Activated CD4-positive, alpha-beta T cell treated with anti-CD3 and anti-CD28 coated beads, Interleukin-2, amount 50 U/mL, for 48 hours (primary cell): ENCODE measurements at regions not wholly inside any gene's neighbourhood (a gene's known extent, or its start where the extent isn't known, plus 50 kb on each side); places are given as distances from the start of the nearest gene placed in this dataset.
"Not testable (repeated sequence)": the region's sequence is repeated elsewhere in the genome, so short reads cannot be mapped to it uniquely, and the experiment has no call there.

Source experiments
- DNase-seq, 2 experiments: peaks; one replicate each; pipeline ENCODE4 v3.0.0-alpha.2; 2020

DNA sequence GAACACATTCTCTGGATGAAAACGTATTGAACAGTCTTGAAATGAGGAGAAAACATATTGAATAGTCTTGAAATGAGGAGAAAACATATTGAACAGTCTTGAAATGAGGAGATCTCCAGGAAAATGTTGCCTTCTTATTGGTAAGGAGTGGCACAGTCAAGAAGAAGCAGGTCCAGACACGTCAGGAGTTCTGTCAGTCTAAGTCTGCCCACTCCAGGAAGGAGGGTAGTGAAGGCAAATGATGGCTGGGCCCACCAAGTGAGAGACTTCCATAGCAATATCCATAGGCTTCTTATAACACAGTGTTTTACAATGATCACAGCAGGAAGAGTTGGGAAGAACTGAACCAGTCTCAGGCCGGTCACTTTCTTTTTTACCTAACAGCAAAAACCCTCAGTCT lies 316.2 kb downstream of the ETAA1 start:
- no peak for DNase-seq

DNA sequence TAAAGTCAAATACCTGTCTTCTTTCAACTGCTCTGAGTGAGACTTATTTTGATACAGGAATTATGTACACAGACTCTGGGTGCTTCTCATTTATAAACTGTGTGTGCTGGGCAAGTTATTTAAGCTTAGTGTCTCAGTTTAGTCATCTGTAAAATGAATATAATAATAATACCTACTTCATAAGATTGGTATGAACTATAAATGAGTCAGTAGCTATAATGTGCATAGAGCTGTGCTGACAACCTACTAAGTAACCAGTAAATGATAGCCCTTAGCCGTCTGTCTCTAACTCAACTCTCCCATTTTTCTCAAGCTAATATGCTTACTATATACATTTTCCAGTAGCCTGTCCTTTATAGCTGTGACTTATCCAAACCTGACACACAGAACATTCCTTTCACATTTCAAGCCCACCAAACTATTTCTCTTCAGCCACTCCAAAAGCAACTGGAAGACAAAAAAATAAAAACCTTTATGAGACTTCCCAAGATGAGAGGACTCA lies 319.8 kb downstream of the ETAA1 start:
- DNase-seq = no peak

DNA sequence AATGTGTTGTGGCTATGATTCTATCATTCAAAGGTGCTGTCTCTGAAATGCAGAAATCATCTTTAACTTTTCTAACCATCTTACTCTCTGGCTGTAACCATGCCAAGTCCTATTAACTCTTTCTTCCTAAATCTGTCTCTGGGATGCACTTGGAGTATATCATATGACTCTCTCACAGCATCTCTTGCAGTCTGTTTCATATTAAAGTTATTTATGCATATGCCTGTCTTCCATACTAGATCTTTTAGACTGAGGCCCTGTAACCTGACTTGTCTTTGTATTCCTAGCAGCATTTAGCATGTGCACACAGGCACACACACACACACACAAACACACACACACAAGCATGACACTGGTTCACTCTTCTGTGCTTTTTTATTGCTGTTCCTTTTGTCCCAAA lies 320.6 kb downstream of the ETAA1 start:
- DNase-seq = no peak

DNA sequence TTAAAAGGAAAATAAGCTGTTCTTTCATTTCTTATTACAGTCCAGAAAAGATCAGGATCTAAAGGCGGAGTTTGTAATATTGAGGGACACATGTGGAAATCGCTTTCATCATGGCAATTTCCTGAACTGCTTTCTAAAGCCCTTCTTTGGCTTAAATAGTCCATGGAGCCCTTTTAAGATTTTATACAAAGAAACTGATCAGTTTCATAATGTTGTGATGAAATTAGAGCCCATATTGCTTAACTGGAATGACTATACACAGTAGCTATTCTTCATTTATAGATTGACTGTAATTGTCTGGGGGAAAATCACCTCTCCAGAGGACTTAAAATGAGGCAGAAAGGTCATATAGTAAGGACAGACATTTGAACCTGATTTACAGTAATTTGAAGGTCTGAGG lies 322.2 kb downstream of the ETAA1 start:
- no peak for DNase-seq

DNA sequence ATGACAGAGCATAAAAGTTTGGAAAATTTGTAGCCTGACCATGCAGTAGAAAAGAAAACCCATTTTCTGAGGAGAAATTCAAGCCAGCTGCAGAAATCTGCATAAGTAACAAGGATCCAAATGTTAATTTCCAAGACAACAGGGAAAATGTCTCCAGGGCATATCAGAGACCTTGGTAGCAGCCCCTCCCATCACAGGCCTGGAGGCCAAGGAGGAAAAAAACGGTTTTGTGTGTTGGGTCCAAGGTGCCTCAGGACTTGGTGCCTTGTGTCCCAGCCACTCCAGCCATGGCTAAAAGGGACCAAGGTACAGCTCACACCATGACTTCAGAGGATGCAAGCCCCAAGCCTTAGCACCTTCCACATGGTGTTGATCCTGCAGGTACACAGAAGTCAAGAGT lies 324.4 kb downstream of the ETAA1 start:
- no peak for DNase-seq

DNA sequence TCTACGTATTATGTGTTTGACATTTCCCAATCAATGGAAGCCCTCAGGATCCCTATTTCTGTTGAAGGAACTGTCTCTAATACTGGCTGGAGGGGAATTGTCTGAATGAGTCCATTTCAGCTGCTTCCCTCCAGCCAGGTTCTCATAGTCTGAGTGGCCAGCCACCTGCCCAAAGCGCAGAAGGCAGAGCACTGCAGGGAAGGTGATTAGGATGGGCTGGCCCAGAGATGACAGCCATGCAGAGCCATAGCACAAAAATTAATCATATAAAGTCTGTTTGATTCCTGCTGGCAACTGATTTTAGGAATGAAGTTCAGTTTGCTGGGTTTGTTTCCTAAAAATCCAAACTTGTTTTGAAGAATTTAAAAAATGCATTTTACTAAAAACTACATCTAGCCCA lies 327.1 kb downstream of the ETAA1 start:
- DNase-seq = no peak

DNA sequence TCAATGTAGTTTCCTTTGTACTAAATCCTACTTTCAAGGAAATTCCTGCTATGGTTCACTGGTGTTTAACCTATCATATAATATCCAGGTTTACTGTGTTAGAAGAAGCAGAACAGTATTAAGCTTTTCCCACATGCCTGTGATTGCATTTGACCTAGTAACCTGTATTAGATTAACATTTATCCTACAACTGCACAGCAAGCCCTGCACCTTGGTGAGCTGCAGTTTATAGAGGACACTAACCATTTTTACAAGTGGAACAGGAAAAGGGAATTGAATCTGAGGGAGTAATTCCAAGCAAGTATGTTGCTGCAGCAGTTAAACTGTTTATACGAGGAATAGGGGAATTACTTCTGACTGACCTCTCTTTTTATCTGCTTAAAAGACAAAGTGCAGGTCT lies 328.6 kb downstream of the ETAA1 start:
- no peak for DNase-seq

DNA sequence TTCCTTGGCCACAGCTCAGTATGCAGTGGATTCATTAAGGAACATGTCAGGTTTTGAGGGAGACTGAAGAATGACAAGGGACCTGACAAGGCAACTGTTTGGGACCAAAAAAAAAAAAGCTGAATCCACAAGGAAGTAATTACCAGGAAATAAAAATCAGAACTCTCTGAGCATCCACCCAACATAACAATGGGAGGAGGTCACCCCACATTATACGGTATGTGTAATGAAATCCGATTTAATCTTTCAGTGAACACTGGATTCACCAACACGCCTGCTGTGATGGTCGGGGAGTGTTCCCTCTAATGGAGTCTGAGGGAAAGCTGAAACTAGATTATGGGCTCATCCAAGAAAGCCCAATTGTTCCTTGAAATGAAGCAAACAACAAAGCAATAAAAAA lies 329.3 kb downstream of the ETAA1 start:
- DNase-seq = no peak

DNA sequence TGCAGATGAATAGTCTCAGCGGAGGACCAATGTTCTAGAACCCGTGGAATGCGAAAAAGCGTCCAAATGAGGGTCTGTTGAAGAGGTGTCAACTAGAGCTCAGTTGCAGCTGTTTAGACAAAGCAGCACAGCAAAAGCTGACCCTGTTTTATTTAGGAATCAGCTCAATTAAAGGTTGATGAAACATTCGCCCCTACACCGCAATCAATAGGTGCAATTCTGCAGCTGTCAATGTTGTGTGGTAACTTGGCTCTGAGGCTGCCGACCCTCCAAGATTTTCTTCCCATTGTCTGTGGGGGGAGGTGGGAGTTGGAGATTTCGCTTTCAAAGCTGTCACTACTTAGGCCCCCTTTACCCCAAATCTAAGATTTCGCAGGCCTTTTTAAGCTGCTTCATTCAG lies 330.0 kb downstream of the ETAA1 start:
- DNase-seq = no peak

DNA sequence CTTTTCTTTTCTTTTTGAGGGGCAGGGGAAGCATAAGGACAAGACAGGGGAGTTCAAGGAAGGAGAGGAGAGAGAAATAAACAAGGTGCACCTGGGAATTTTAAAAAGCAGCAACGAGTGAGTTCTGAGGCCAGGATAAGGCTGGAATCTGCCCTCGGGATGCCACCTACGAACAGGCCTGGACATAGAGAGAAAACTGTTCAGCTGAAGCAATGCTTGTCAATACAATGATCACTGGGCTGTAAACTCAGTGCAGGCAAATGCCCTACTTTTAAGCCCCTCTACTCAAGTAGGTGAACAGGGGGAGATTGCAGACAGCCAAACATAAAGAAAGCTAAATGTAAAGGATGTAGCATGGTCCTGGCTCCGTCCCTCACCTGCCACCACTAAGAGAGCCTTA lies 330.5 kb downstream of the ETAA1 start:
- DNase-seq = no peak

DNA sequence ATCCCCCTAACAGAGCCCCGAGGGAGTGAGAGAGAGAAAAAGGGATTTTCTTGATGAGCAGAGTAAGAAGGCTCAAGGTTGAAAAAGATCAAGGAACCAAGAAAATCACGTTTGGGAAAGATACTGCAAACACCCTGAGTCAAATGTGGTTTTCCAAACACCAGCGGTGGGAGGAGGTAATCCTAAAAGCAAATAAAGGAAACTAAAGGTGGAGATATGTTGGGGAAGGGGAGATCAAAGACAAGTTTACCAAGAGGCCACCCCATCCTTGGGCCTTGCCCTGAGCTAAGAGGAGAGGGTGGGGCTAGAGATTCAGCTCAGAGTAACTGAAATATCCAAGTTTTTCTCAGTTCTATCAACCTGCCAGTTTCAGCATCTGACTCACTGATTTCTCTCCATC lies 332.3 kb downstream of the ETAA1 start:
- no peak for DNase-seq

DNA sequence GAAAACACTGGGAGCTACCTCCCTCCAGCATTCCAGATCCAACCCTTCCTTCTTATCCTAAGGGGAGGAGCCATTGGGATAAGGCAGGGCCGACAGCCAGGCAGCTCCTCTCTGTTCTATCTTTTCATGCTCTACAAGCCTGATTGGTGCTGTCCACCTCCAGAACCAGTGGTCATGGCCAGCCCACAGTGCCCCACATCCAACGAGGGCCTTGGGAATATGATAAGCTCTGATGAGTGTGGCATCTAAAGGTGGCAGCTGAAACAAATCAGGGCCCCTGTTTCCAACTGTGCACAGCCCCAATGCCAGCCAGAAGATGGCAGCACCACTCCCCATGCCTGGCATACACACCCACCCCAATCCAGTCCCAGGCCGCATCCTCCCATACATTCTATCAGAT lies 329.3 kb downstream of the C1D start:
- DNase-seq = peak; percentile 3

DNA sequence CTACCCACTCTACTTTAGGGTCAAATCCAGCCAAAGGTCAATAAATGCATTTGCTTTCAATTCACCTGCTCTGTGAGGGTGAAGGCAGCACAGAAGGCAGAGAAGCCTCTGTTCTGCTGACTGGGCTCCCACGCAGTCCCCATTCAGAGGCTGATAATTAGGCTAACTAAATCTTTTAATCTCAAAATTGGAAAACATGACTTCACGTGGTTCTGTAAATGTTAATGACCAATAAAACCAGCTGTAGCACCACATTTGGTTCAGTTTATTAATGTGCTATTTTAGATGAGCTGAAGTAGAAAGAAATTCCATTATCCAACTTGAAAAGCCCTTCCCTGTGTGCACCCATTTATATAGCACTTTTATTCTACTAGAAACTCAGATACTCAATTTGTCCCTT lies 310.6 kb downstream of the C1D start:
- DNase-seq = no peak

DNA sequence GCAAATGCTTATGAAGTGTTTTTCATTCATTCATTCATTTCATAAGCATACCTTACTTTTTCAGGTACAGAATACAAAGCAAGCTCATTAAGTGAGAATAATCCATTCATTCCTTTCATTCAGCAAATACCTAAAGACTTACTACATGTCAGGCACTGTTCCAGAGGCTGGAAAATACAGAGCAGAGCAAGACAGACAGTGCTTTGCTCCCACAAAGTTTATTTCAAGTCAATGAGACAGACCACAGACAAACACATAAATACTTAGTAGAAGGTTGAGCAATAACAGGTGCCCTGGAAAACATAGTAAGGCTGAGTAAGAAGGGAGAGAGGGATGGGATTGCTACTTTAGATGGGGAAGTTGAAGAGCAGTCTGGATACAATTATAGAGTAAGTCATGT lies 309.8 kb downstream of the C1D start:
- DNase-seq = no peak

DNA sequence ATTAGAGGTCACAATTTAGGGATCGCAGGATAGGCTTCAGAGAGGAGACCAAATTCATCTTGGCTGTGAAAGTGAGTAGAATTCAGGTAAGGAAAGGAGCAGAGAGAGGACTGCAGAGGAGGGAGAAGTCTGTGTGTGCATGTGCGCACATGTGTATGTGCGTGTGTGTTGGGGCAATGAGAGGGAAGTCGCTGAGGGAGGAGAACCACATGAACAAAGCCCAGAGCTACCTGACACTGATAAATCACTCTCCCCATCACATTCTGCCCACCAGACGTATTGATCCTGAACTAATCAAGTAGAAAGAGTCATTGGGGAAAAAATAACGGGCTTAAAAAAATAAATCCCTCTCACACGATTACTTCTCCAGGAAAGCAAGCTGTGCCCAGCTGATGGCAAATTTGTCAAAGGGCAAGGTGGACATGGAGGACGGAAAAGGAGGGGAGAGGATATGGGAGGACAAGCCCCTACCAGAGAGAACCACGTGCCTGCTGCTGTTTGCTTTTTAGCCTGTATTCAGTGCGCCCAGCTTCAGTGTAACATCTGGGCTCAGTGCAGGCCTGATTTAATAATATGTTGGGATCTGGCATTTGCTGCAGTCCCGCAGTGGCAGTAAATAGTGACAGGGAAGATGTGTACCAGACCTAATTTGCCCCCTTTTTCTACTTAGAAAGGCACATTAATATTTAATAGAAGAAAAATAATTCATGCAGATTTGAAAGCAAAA lies 307.5 kb downstream of the C1D start:
- DNase-seq = no peak

DNA sequence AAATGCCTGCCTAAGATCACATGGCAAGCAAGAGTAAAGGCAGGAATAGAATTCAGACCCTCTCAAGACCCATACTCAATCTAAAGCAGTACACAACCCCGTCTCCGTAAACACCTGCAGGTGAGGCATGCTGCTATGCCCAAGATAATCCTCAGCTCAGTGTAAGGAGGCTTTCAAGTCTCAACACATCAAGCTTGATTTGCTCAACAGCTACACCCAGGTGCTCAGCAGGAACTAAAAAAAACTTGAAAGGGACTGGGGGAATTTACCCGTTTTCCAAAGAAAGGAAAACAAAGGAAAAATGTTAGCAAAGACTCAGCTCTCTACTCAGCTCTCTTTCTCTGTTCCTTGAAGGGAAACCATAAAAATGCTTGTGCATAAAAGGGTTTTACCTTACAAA lies 301.8 kb downstream of the C1D start:
- DNase-seq = no peak

DNA sequence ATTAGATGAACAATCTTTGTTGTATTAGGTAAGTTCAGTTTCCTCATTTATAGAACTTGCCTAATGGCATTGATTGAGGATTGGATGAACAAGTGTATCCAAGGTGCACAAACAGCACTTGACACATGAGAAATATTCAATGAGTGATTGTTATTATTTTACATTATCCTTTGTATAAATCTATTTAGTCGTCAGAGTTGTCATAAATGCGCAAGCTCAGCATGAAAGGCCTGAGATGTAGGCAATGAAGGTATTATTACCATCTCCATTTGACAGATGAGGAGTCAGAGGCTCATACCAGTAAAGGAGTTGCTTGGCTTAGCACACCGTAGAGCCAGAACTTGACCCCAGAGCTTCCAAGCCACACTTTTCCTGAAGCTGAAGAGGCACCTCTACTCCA lies 291.4 kb downstream of the C1D start:
- no peak for DNase-seq

DNA sequence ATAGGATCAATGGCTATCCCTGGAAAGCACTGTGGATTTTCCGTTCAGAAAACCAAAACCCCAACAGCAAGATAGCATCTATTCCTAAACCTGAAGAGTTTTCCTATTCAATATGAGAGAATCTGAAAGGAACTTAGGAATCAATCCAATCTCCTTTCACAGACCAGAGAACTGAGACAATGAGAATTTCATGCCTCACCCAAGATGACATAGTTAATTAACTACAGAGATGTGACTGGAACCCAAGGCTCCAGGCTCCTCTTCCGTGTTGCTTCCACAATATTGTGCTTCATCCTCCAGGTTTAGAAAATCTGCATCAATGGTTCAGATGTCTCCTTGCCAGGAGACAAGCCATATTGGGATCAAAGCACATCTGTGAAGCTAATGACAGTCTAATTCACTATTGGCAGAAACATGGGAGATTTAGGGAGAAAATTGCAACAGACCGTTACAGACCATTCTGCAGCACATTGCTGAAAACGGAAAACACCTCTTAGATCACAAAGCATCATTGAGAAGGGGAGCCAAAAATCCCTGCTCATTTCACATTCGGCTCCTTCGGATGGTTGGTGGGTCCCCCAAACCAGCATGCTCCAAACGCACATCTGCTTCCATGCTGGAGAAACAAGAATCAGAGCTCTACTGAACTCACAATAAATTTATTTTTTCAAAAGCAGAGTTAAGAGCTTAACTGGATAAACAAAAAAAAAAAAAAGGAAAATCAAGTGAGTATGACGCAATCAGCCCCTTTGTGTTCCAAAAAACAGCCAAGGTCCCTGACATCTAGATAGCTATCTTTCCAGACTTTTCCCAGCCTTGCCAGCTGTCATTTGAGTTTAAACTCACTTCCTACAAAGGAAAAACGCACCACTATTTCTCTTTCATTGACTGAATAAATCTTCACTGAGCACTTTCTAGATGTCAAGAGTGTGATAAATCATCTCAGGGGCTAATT lies 290.3 kb downstream of the C1D start:
- DNase-seq = no peak

DNA sequence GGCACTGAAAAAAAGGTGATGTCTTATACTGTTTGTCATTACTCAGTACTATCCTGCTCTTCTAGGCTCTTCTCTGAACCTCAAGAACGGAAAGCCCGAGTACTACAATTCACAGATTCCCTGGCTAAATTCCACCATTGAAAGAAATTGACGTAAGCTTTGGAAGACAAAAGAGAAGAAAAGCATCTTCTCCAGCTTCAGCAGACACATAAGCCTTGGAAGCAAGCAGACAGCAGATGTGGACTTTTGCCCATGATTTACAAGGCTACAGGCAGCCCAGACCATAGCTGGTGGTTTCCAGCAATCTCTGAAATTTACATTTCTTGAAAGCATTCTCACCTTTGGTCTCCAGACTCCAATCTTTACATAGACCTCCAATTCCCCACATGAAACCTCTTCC lies 289.0 kb downstream of the C1D start:
- DNase-seq = no peak

DNA sequence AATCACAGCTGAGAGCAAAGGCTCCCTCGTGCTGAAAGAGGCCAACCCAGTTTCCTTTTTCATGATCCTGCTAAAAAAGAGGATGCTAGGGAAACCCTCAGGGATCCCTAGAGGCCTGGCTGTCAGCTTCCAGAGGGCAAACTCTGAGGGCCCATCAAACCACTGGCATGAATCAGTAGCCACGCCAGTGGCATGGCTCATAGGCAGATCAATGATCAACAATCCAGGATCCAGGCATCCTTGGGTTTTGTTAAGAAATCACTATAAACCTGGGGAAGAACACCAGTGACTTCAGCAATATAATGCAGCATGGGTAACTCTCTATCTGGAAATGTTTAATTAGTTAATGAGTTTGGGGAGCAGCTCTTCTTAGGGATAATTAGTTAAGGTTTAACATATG lies 286.5 kb downstream of the C1D start:
- no peak for DNase-seq

DNA sequence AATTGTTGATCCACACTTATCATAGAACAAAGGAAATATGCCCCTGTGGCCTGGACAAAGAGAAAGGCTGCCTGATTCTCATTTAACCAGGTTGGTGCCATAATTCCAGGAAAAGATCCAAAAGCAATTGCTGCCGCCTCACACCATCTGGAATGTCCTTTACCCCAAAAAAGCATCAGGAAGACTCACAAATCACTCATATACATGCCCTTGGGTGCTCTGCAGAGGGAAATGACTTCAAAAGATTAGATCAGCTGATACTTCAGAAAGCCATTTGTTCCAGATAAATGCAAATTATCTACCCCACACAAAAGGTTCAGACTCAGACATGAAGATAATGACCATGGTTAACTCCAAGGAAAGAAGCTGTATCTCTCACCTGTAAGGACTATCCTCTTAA lies 285.8 kb downstream of the C1D start:
- no peak for DNase-seq

DNA sequence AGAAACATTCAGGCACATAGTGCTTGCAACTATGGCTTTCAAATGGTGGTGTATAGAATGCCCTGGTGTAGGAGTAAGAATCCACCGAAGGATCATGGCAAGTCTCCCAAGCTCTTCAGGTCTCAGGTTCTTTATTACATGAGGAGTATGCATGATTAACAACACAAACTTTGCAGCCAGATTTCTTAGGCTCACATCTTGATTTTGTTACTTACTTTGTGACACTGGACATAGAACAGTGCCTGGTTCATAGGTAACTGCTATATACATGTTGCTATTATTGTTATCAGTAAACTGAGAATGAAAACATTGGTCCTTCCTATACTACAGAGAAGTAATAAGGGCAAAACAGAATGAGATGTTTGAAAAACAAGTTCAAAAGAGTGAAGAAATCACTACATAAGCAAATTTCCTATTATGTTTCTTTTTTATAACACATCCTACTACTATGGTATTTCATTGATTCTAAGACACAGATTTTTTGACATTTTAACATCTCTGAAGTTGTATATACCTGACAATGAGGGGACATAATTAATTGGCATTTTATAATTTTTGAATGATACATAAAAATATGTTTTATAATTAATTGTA lies 284.9 kb downstream of the C1D start:
- no peak for DNase-seq

DNA sequence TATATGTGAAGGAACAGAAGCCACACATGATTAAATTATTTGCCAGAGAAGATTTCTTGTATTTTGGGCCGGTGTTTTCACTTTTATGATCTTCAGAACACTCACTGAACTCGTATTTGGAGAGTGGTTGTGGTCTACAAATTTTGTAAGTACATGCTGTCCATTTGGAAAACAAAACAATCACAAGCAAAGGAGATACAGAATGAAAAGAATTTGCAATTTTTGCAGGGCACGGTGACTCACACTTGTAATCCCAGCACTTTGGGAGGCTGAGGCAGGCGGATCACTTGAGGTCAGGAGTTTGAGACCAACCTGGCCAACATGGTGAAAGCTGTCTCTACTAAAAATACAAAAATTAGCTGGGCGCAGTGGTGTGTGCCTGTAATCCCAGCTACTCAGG lies 282.0 kb downstream of the C1D start:
- DNase-seq = not testable (repeated sequence)

DNA sequence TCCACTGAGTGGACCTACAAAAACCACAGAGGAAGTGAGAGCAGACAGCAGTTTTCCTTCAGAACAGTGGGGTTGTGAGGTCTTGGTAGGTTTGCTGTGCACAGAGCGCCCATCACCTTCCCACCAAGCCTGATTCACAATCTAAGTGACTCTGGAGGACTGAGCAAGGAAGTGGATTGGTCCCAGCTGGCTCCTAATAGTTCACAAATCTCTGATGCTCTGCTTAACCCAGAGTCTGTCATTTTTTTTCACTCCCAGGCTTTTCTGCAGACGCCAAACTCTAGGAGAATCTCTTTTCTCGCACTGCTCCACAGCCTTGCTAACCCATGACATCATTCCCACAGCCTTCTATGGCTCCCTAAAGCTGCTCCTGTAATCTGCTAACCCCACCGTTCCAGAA lies 280.4 kb downstream of the C1D start:
- no peak for DNase-seq
